NCI-H1436 treated with DMSO at 0.1 percent for 48 hours (cell line): ENCODE measurements at regions not wholly inside any gene's neighbourhood (a gene's known extent, or its start where the extent isn't known, plus 50 kb on each side); places are given as distances from the start of the nearest gene placed in this dataset.
"Not testable (repeated sequence)": the region's sequence is repeated elsewhere in the genome, so short reads cannot be mapped to it uniquely, and the experiment has no call there.

Source experiments
- DNase-seq: peaks from one replicate; lab custom pipeline; 2025; lab: John Stamatoyannopoulos, UW

GRCh38 chr4:66275411-66276038 lies 605.2 kb upstream of the EPHA5 start:
- no peak for DNase-seq

DNA sequence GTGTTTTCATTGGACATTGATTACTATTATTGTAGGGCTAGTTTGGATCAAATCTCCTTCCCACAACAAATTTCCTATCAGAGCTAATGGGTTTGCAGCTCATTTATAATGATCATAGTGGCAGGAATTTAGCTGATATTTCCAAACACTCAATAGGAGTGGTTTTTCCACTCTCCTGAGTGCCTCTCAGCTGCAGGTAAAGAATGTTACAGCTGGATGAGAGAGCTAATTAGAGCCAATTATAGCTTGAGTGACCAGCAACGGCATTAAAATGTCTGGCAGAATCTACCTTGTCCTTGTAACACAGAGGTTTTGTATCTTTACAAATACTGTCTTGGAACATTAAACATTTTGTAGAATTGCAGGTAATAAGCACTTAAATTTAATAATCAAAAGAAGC lies 602.8 kb upstream of the EPHA5 start:
- DNase-seq: no peak

DNA sequence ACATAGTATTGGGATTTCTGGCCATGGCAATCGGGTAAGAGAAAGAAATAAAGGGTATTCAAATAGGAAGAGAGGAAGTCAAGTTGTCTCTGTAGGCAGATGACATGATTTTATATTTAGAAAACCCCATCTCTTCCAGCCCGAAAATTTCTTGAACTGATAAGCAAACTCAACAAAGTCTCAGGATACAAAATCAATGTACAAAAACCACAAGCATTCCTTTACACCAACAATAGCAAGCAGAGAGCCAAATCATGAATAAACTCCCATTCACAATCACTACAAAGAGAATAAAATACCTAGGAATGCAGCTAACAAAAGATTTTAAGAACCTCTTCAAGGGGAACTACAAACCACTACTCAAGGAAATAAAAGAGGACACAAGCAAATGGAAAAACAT lies 600.1 kb upstream of the EPHA5 start:
- DNase-seq: not testable (repeated sequence)

- not testable (repeated sequence) for DNase-seq
These were observed 596.3 kb upstream of the EPHA5 start for GRCh38 chr4:66266554-66266953.

GRCh38 chr4:66266035-66266434 lies 595.7 kb upstream of the EPHA5 start:
- no peak for DNase-seq

GRCh38 chr4:66252291-66252690 lies 582.0 kb upstream of the EPHA5 start:
- no peak for DNase-seq

DNA sequence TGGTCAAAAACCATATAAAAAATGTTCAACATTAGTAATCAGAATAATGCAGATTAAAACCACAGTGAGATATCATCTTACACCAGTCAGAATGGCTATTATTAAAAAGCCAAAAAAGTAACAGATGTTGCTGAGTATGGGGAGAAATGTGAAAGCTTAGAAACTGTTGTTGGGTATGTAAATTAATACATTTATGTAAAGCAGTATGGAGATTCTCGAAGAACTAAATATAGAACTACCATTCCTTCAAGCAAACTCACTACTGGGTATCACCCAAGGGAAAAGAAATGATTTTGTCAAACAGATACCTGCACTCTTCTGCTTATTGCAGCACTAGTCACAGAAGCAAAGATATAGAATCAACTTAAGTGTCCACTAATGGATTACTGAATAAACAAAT lies 576.4 kb upstream of the EPHA5 start:
- DNase-seq: no peak

DNA sequence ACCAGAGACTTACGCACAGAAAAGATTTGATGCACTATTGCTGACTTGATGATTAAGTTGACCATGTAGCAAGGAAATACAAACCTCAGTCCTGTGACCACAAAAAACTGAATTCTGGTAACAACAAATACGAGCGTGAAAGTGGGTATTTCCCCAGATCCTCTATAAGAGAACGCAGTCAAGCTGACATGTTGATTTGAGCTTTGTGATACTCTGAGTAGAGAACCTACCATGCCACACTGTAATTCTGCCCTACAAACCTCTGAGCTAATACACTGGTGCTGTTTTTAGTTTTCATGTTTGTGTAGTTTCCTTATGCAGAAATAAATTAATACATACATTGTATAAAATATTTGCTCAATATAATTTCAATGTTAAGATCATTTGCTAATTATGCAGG lies 565.6 kb upstream of the EPHA5 start:
- no peak for DNase-seq

DNA sequence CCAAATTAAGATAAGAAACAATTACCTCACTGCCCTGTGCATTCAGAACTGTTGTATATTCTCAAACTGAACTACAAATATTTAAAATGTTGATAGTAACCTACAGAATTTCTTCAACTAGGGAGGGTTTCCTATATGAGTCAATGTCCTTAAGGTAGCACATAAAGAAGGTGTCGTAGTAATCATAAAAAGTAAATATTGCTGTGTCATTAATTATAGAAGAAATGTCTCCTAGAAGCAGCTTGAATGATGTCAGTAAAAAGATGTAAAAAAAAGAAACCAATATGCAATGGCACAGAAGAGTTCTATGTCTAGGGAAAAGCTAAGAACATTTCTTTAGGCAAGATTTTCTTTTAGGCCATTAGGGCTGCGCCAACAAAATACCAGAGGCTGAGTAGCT lies 559.6 kb upstream of the EPHA5 start:
- DNase-seq: no peak

DNA sequence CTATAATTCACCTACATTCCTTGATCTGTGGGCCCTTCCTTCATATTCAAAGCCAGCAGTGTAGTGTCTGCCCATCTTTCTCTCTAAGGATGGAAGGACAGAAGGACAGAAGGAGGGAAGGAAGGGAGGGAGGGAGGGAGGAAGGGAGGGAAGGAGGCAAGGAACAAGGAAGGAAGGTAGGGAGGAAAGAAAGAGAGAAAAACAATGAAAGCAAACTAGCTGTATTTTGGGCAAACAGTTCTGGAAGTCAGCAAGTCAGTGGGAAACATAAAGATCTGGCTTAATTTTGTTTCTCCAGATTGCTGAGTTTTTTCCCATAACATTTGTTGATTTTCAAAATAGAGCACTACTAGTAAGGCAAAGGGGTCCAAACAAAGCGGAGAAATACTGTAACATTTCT lies 555.2 kb upstream of the EPHA5 start:
- DNase-seq: no peak

- DNase-seq: no peak
These were observed 552.9 kb upstream of the EPHA5 start for GRCh38 chr4:66223068-66223703.

DNA sequence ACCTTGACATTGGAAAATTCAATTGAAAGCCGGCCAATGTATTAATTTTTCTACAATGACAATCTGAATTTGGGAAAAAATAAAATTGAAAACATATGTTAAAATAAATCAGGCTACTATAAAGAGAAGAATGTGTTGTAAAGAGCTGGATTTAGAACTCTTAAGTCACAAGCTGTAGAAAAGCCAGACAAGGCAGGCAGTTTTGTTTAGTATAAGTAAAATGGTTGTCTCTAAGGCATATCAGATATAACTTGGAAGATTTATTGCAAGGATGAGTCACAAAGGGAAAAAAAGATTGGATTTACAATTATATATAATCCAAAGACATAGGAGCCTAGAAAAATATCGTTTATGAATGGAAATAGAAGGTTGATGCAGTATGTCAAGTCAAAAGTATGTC lies 549.1 kb upstream of the EPHA5 start:
- DNase-seq: no peak

GRCh38 chr4:66216252-66216651 lies 546.0 kb upstream of the EPHA5 start:
- no peak for DNase-seq

- no peak for DNase-seq
These were observed 542.2 kb upstream of the EPHA5 start for GRCh38 chr4:66212489-66212888.

- no peak for DNase-seq
These were observed 534.4 kb upstream of the EPHA5 start for GRCh38 chr4:66204534-66205247.

DNA sequence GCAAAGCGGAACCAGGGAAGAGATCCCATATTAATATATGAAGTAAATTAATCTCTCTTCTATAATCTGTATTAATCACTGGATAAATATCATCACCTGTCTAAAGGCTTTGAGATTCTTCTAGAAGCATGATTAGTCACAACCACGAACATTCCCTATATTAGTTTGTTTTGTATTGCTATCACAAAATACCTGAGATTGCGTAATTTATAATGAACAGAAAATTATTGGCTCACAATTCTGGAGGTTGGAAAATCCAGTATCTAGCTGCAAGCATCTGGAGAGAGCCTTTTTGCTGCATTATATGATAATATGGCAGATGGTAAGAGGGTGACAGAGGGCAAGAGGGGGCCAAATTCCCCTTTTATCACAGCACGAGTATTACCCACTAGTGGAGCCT lies 532.6 kb upstream of the EPHA5 start:
- no peak for DNase-seq

DNA sequence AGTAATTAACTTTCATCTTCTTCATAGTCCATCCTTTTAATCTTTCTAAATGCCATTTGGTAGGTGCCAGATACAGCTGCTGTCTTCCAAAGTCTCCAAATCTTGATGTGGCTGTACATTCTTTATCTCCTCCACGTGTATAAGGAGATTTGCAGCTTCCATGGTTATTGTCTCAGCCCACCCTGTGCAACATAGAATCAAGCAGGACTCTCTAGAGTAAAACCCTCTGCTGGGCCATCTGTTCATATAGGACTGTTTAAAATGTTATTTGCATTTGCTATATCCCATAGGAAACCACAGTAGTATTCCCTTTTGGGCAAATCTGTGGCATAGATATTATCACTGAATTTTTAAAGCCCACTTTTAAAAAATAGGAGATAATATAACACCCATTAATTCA lies 527.2 kb upstream of the EPHA5 start:
- no peak for DNase-seq

DNA sequence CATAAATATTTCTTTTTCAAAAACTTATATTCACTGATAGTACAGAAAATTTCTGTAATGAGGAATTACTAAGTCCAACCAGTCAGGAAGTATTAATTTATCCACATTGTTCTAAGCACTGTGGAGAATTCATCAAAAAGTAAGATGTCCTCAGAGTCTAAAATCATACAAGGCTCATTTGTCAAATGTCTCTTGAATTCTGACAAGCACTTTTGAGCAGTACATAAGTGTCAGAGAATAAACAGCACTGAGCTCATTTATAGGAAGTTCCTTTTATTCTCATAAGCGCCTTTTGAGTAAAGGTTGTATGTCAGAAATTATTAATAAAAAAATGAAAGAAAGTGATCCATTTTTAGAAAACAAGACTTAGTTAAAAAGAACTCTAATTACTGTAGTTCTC lies 523.2 kb upstream of the EPHA5 start:
- DNase-seq: no peak

GRCh38 chr4:66187175-66187720 lies 517.0 kb upstream of the EPHA5 start:
- no peak for DNase-seq

DNA sequence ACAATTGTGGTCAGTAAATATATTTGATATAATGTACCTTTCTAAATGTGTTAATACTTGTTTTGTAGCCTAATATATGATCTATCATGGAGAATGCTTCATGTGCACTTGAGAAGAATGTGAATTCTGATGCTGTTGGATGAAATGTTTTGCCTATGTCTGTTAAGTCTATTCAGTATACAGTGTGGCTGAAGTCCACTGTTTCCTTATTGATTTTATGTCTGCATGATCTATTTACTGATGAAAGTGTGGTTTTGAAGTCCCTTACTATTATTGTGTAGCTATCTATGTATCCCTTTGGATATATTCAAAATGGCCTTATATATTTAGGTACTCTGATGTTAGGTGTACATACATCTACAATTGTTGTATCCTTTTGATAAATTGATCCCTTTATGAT lies 515.8 kb upstream of the EPHA5 start:
- no peak for DNase-seq

DNA sequence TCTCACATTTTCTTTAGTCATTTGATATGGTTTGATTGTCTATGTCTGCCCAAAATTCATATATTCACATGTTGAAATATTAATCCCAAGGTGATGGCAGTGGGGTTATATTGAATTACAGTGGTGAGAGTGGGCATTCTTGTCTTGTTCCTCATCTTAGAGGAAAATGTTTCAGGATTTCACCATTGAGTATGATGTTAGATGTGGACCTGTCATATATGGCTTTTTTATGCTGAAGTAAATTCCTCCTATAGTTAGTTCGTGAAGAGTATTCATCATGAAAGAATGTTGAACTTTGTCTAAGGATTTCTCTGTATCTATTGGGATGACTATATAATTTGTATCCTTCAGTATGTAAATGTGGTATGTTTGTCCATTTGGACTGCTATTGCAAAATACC lies 512.3 kb upstream of the EPHA5 start:
- DNase-seq: no peak

- no peak for DNase-seq
These were observed 508.6 kb upstream of the EPHA5 start for GRCh38 chr4:66178906-66179305.

DNA sequence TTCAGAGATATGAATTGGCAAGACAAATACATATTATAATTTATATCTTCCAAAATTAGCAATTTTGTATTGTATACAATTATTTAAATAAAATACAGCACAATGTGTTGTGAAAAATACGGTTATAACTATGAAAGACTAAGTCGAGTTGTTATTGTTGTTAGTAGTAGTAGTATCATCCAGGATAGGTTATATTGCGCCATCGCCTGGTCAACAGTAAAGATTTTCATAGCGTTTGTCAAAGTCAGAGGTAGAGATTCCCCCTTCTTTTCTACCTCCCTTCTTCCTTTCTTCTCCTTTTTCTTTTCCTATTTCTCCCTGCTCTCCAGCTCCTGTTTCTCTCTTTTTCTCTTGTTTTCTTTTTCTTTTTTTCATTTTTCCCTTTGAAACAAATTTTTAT lies 499.1 kb upstream of the EPHA5 start:
- no peak for DNase-seq
